ENCODE measurements at regions not wholly inside any gene's neighbourhood (a gene's known extent, or its start where the extent isn't known, plus 50 kb on each side); places are given as distances from the start of the nearest gene placed in this dataset.

GRCh38 chr17:33942414-33942813 is 312.7 kb upstream of the CCL2 start:
- TF ChIP-seq CTCF (IDR thresholded peaks at IDR 0.05), result no peak
- no peak for TF ChIP-seq EP300 (IDR thresholded peaks at IDR 0.05)
- no peak for TF ChIP-seq POLR2A (IDR thresholded peaks at IDR 0.05)
- Histone ChIP-seq H3K27ac (no peak overlapping the region), H3K4me3 (no peak overlapping the region), H3K27me3 (no peaks in the 10 kb centered on the region), H3K36me3 (no peaks in the 10 kb centered on the region), H3K9me3 (no peaks in the 10 kb centered on the region), H3K4me1 (no peaks in the 10 kb centered on the region)
- WGBS, 2 donors, result 56 to 59% methylated on average over 4 of the region's 4 CpGs
- no peak for DNase-seq (ENCODE audit: low spot score in 2 of 2)

GRCh38 chr17:33944412-33944811 is 310.7 kb upstream of the CCL2 start:
- WGBS, 2 donors, result 72 to 80% methylated on average over 4 of the region's 4 CpGs

GRCh38 chr17:33944826-33945225 is 310.3 kb upstream of the CCL2 start:
- DNase-seq (ENCODE audit: low spot score in 2 of 2), result no peak
- Histone ChIP-seq H3K9me3 (no peaks in the 10 kb centered on the region), H3K27ac (no peak overlapping the region), H3K4me3 (no peak overlapping the region), H3K36me3 (no peaks in the 10 kb centered on the region), H3K27me3 (no peaks in the 10 kb centered on the region), H3K4me1 (no peaks in the 10 kb centered on the region)
- no peak for TF ChIP-seq CTCF (IDR thresholded peaks at IDR 0.05)
- 69 to 76% methylated on average over 2 of the region's 2 CpGs for WGBS, 2 donors

More at GRCh38 chr17:33944412-33944811, 310.7 kb upstream of the CCL2 start:
- Histone ChIP-seq H3K4me3 (no peak overlapping the region), H3K4me1 (no peaks in the 10 kb centered on the region), H3K27me3 (no peaks in the 10 kb centered on the region), H3K27ac (no peak overlapping the region), H3K9me3 (no peaks in the 10 kb centered on the region), H3K36me3 (no peaks in the 10 kb centered on the region)
- no peak for DNase-seq (ENCODE audit: low spot score in 2 of 2)
- TF ChIP-seq CTCF (IDR thresholded peaks at IDR 0.05) (no peak), POLR2A (IDR thresholded peaks at IDR 0.05) (no peak), EP300 (IDR thresholded peaks at IDR 0.05) (no peak)

GRCh38 chr17:33945646-33946546 is 309.2 kb upstream of the CCL2 start:
- no peak overlapping the region for H3K27ac ChIP-seq
- DNase-seq (ENCODE audit: low spot score in 2 of 2), result no peak
- H3K36me3 ChIP-seq, result no peaks in the 10 kb centered on the region
- TF ChIP-seq EP300 (IDR thresholded peaks at IDR 0.05) (no peak), CTCF (IDR thresholded peaks at IDR 0.05) (no peak), POLR2A (IDR thresholded peaks at IDR 0.05) (no peak)
- WGBS, 2 donors, result 44% methylated on average over 6 of the region's 6 CpGs
- H3K4me3 ChIP-seq, result no peak overlapping the region
- H3K27me3 ChIP-seq, result no peaks in the 10 kb centered on the region
- no peaks in the 10 kb centered on the region for H3K4me1 ChIP-seq
- H3K9me3 ChIP-seq, result no peaks in the 10 kb centered on the region

- Histone ChIP-seq H3K27me3 (no peaks in the 10 kb centered on the region), H3K36me3 (no peaks in the 10 kb centered on the region), H3K9me3 (no peaks in the 10 kb centered on the region), H3K27ac (no peak overlapping the region), H3K4me1 (no peaks in the 10 kb centered on the region), H3K4me3 (no peak overlapping the region)
- no peak for DNase-seq (ENCODE audit: low spot score in 2 of 2)
- TF ChIP-seq POLR2A (IDR thresholded peaks at IDR 0.05) (no peak), EP300 (IDR thresholded peaks at IDR 0.05) (no peak), CTCF (IDR thresholded peaks at IDR 0.05) (no peak)
These were observed 307.3 kb upstream of the CCL2 start for GRCh38 chr17:33947762-33948161.
